GM23338 (cell line): ENCODE measurements at regions not wholly inside any gene's neighbourhood (a gene's known extent, or its start where the extent isn't known, plus 50 kb on each side); places are given as distances from the start of the nearest gene placed in this dataset.

Source experiments
- ATAC-seq: fragments of 200-7000 bp; cut with Tn5 transposase; 3 replicates; pipeline ENCODE4 v1.9.1; 2020
- DNase-seq: peaks from one replicate; pipeline ENCODE4 v3.0.0-alpha.2; 2015; ENCODE audit warnings: low spot score
- H2AFZ ChIP-seq: fragments of 200-600 bp; sonication (generic); 2 replicates; pipeline ENCODE4 v1.8.0; 2016; ENCODE audit warnings: antibody characterized with exemption, mild to moderate bottlenecking, moderate library complexity
- H3F3A ChIP-seq: fragments of 200-600 bp; sonication (generic); replicated peaks from 2 replicates; pipeline ENCODE4 v1.8.0; 2017; ENCODE audit warnings: antibody characterized with exemption, mixed run types, low read depth
- H3K27ac ChIP-seq: fragments of 200-600 bp; sonication (generic); 2 replicates; pipeline ENCODE4 v1.6.1; 2016; ENCODE audit warnings: low read depth
- H3K27me3 ChIP-seq: fragments of 200-600 bp; sonication (generic); 2 replicates; pipeline ENCODE4 v1.8.0; 2016; ENCODE audit warnings: mild to moderate bottlenecking, mixed run types, moderate library complexity; ENCODE audit not compliant: insufficient read depth
- H3K36me3 ChIP-seq: fragments of 200-600 bp; sonication (generic); 2 replicates; pipeline ENCODE4 v1.8.0; 2016; ENCODE audit warnings: mild to moderate bottlenecking; ENCODE audit not compliant: insufficient read depth
- H3K4me1 ChIP-seq: fragments of 200-600 bp; sonication (generic); 2 replicates; pipeline ENCODE4 v1.8.0; 2016; ENCODE audit warnings: mild to moderate bottlenecking, moderate library complexity; ENCODE audit not compliant: insufficient read depth
- H3K4me2 ChIP-seq: fragments of 200-600 bp; sonication (generic); 2 replicates; pipeline ENCODE4 v1.7.1; 2017; ENCODE audit warnings: mixed run types
- H3K4me3 ChIP-seq: fragments of 200-600 bp; sonication (generic); 2 replicates; pipeline ENCODE4 v1.6.1; 2016; ENCODE audit warnings: mixed run types
- H3K79me2 ChIP-seq: fragments of 200-600 bp; sonication (generic); replicated peaks from 2 replicates; pipeline ENCODE4 v1.8.0; 2017; ENCODE audit warnings: mild to moderate bottlenecking; ENCODE audit not compliant: insufficient read depth
- H3K9me2 ChIP-seq: fragments of 200-600 bp; sonication (generic); 2 replicates; pipeline ENCODE4 v1.8.0; 2017; ENCODE audit not compliant: insufficient read depth
- H4K20me1 ChIP-seq: fragments of 200-600 bp; sonication (generic); replicated peaks from 2 replicates; pipeline ENCODE4 v1.8.0; 2017; ENCODE audit warnings: mild to moderate bottlenecking; ENCODE audit not compliant: insufficient read depth
- H3K27ac Mint-ChIP-seq: 2 replicates; pipeline ENCODE4 v1.8.0; 2020; ENCODE audit warnings: inconsistent platforms, mild to moderate bottlenecking, moderate library complexity, mixed read lengths
- H3K27me3 Mint-ChIP-seq: 3 replicates; pipeline ENCODE4 v1.8.0; 2022; ENCODE audit warnings: low read depth, mild to moderate bottlenecking, moderate library complexity, mixed read lengths, inconsistent platforms; ENCODE audit not compliant: insufficient read depth, poor library complexity
- H3K36me3 Mint-ChIP-seq: 3 replicates; pipeline ENCODE4 v1.8.0; 2021; ENCODE audit warnings: low read depth, mild to moderate bottlenecking, inconsistent platforms, moderate library complexity, mixed read lengths
- H3K4me1 Mint-ChIP-seq: 3 replicates; pipeline ENCODE4 v1.8.0; 2020; ENCODE audit warnings: mild to moderate bottlenecking, inconsistent platforms, mixed read lengths
- H3K4me3 Mint-ChIP-seq: 3 replicates; pipeline ENCODE4 v1.8.0; 2021; ENCODE audit warnings: moderate library complexity, mild to moderate bottlenecking, inconsistent platforms, mixed read lengths
- H3K9me3 Mint-ChIP-seq: 3 replicates; pipeline ENCODE4 v1.8.0; 2020; ENCODE audit warnings: moderate library complexity, mild to moderate bottlenecking, inconsistent platforms, mixed read lengths
- CREB1 ChIP-seq: fragments of 250-450 bp; sonication (Bioruptor Pico); IDR thresholded peaks from 2 replicates; pipeline ENCODE4 v1.5.0; 2020; ENCODE audit warnings: low read depth, mild to moderate bottlenecking, moderate library complexity
- CTCF ChIP-seq, 2 experiments: fragments of 200-600 bp in 1 of 2; sonication (generic) in 1 of 2; conservative IDR thresholded peaks; 2 replicates each; pipeline versions ENCODE4 v1.5.1 to v1.6.1; 2016 to 2017; ENCODE audit warnings: antibody characterized with exemption in 2 of 2, low read depth in 2 of 2, mild to moderate bottlenecking in 2 of 2, moderate library complexity in 1 of 2
- ETS1 ChIP-seq: IDR thresholded peaks from 2 replicates; pipeline ENCODE4 v1.6.1; 2016; ENCODE audit warnings: antibody characterized with exemption
- EZH2 ChIP-seq: fragments of 200-600 bp; sonication (generic); IDR thresholded peaks from one replicate; pipeline ENCODE4 v1.8.0; 2017; ENCODE audit warnings: antibody characterized with exemption, mild to moderate bottlenecking, low read depth; ENCODE audit not compliant: unreplicated experiment
- EZH2phosphoT487 ChIP-seq: fragments of 200-600 bp; sonication (generic); IDR thresholded peaks from one replicate; pipeline ENCODE4 v1.8.1; 2018; ENCODE audit warnings: antibody characterized with exemption; ENCODE audit not compliant: unreplicated experiment
- JUNB ChIP-seq: IDR thresholded peaks from one replicate; pipeline ENCODE4 v1.6.1; 2016; ENCODE audit warnings: antibody characterized with exemption; ENCODE audit not compliant: unreplicated experiment
- NANOG ChIP-seq: IDR thresholded peaks from 2 replicates; pipeline ENCODE4 v1.6.1; 2016; ENCODE audit warnings: antibody characterized with exemption, borderline replicate concordance
- POLR2AphosphoS5 ChIP-seq: IDR thresholded peaks from 2 replicates; pipeline ENCODE4 v1.6.1; 2016; ENCODE audit warnings: antibody characterized with exemption, low read depth
- STAT1 ChIP-seq: IDR thresholded peaks from one replicate; pipeline ENCODE4 v1.6.1; 2016; ENCODE audit warnings: antibody characterized with exemption; ENCODE audit not compliant: unreplicated experiment
- ZNF114 ChIP-seq: fragments of 250-450 bp; sonication (Bioruptor Pico); IDR thresholded peaks from 2 replicates; pipeline ENCODE4 v1.5.0; 2020; ENCODE audit warnings: mild to moderate bottlenecking, moderate library complexity
- ZNF331 ChIP-seq: fragments of 250-450 bp; sonication (Bioruptor Pico); IDR thresholded peaks from 2 replicates; pipeline ENCODE4 v1.5.0; 2020; ENCODE audit warnings: low read depth, mild to moderate bottlenecking, moderate library complexity
- ZNF462 ChIP-seq: fragments of 250-450 bp; sonication (Bioruptor Pico); IDR thresholded peaks from 2 replicates; pipeline ENCODE4 v1.5.0; 2020; ENCODE audit warnings: mild to moderate bottlenecking, moderate library complexity
- TF ChIP-seq, protein P1 (sequence below): IDR thresholded peaks from one replicate; pipeline ENCODE4 v1.6.1; 2018; ENCODE audit warnings: antibody characterized with exemption; ENCODE audit not compliant: unreplicated experiment

DNA sequence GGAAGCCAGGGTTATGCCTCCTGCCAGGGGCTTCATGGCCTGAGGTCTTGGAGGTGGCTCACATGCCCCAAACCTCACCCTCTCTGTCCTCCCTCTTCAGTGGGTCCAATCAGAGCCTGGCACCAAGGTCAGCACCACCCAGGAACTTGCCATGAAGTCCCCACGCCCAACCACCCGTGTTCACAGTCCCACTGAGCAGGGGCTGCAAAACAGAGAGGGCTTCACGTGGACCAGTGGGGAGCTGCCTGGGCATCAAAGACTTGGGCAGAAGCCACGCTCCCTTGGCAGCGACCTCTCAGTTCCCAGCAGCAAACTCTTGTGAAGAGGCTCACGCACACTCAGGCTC is 425.8 kb upstream of the B3GAT1 start:
- H3K79me2 ChIP-seq = no peaks in the 10 kb centered on the region
- H3F3A ChIP-seq = no peaks in the 10 kb centered on the region
- DNase-seq = no peak
- Mint-ChIP-seq H3K27ac (no peak overlapping the region), H3K4me3 (no peak overlapping the region), H3K27me3 (peaks cover 2% of the 10 kb centered on the region), H3K4me1 (no peaks in the 10 kb centered on the region), H3K36me3 (no peaks in the 10 kb centered on the region), H3K9me3 (no peaks in the 10 kb centered on the region)
- TF ChIP-seq NANOG (no peak), STAT1 (no peak), ETS1 (no peak), ZNF114 (CRISPR knock-in tag) (no peak), CTCF (conservative IDR thresholded peaks at IDR 0.05; ENCODE audit: low read depth in 2 of 2) (no peak), POLR2AphosphoS5 (no peak), JUNB (no peak), EZH2phosphoT487 (no peak), CREB1 (no peak), ZNF462 (CRISPR knock-in tag) (no peak), ZNF331 (no peak), EZH2 (no peak)
- TF ChIP-seq, protein P1, sequence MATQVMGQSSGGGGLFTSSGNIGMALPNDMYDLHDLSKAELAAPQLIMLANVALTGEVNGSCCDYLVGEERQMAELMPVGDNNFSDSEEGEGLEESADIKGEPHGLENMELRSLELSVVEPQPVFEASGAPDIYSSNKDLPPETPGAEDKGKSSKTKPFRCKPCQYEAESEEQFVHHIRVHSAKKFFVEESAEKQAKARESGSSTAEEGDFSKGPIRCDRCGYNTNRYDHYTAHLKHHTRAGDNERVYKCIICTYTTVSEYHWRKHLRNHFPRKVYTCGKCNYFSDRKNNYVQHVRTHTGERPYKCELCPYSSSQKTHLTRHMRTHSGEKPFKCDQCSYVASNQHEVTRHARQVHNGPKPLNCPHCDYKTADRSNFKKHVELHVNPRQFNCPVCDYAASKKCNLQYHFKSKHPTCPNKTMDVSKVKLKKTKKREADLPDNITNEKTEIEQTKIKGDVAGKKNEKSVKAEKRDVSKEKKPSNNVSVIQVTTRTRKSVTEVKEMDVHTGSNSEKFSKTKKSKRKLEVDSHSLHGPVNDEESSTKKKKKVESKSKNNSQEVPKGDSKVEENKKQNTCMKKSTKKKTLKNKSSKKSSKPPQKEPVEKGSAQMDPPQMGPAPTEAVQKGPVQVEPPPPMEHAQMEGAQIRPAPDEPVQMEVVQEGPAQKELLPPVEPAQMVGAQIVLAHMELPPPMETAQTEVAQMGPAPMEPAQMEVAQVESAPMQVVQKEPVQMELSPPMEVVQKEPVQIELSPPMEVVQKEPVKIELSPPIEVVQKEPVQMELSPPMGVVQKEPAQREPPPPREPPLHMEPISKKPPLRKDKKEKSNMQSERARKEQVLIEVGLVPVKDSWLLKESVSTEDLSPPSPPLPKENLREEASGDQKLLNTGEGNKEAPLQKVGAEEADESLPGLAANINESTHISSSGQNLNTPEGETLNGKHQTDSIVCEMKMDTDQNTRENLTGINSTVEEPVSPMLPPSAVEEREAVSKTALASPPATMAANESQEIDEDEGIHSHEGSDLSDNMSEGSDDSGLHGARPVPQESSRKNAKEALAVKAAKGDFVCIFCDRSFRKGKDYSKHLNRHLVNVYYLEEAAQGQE = no peak
- no peak overlapping the region for H3K4me3 ChIP-seq
- no peaks in the 10 kb centered on the region for H3K27me3 ChIP-seq
- no peak overlapping the region for H2AFZ ChIP-seq
- H4K20me1 ChIP-seq = no peaks in the 10 kb centered on the region
- ATAC-seq = no peak
- H3K27ac ChIP-seq = no peak overlapping the region
- no peaks in the 10 kb centered on the region for H3K36me3 ChIP-seq
- H3K4me1 ChIP-seq = no peaks in the 10 kb centered on the region
- peaks cover 7% of the 10 kb centered on the region; the same call in 1 of the 2 replicates for H3K9me2 ChIP-seq
- H3K4me2 ChIP-seq = no peak overlapping the region
